ENCODE measurements at regions not wholly inside any gene's neighbourhood (a gene's known extent, or its start where the extent isn't known, plus 50 kb on each side); places are given as distances from the start of the nearest gene placed in this dataset.

- no peak for TF ChIP-seq ZNF670 (tag by site-specific recombination; IDR thresholded peaks at IDR 0.05; ENCODE audit: low read depth)
These were observed 392.0 kb downstream of the EFNA5 start (continued) for GRCh38 chr5:107278774-107279173.

GRCh38 chr5:107277485-107278125 is 393.1 kb downstream of the EFNA5 start:
- ChIA-PET CTCF (no interaction called here), POLR2A (no interaction called here)
- no peak overlapping the region for H3K4me3 ChIP-seq (ENCODE audit: low read depth, low read length)
- no peaks in the 10 kb centered on the region for H3K4me1 ChIP-seq (ENCODE audit: control insufficient read depth, insufficient read depth, low read length)
- H3K36me3 ChIP-seq (ENCODE audit: control insufficient read depth in 2 of 2, insufficient read depth in 1 of 2, low read length in 2 of 2) = no peaks in the 10 kb centered on the region
- no peaks in the 10 kb centered on the region for H3K9me3 ChIP-seq (ENCODE audit: control insufficient read depth, insufficient read depth, low read depth, low read length)
- no peak for TF ChIP-seq GLI2 (tag by site-specific recombination; IDR thresholded peaks at IDR 0.05; ENCODE audit: borderline replicate concordance, low read depth)
- no peak for TF ChIP-seq ZNF768 (tag by site-specific recombination; IDR thresholded peaks at IDR 0.05)
- no peak overlapping the region for H3K27ac ChIP-seq (ENCODE audit: extremely low read depth, low read depth, low read length)

GRCh38 chr5:107275333-107275732 is 395.4 kb downstream of the EFNA5 start:
- H3K9me3 ChIP-seq (ENCODE audit: control insufficient read depth, insufficient read depth, low read depth, low read length) = no peaks in the 10 kb centered on the region
- H3K4me1 ChIP-seq (ENCODE audit: control insufficient read depth, insufficient read depth, low read length) = no peaks in the 10 kb centered on the region
- POLR2A ChIA-PET = no interaction called here
- no peak overlapping the region for H3K4me3 ChIP-seq (ENCODE audit: low read depth, low read length)
- CTCF ChIA-PET = interaction anchor here (0.6 kb wide), 1 partner anchor 32 kb away, joined by 3 read pairs; no protein-coding TSS in a partner anchor
- TF ChIP-seq REPIN1 (tag by site-specific recombination; IDR thresholded peaks at IDR 0.05; ENCODE audit: low read depth) = no peak
- TF ChIP-seq ZNF670 (tag by site-specific recombination; IDR thresholded peaks at IDR 0.05; ENCODE audit: low read depth) = no peak
- TF ChIP-seq SCRT2 (tag by site-specific recombination; IDR thresholded peaks at IDR 0.05) = no peak
- TF ChIP-seq MYNN (tag by site-specific recombination; IDR thresholded peaks at IDR 0.05; ENCODE audit: borderline replicate concordance) = no peak
- no peak for TF ChIP-seq OVOL3 (tag by site-specific recombination; IDR thresholded peaks at IDR 0.05)
- no peak for TF ChIP-seq KLF8 (tag by site-specific recombination; IDR thresholded peaks at IDR 0.05)
- TF ChIP-seq ZNF610 (tag by site-specific recombination; IDR thresholded peaks at IDR 0.05; ENCODE audit: borderline replicate concordance) = no peak
- TF ChIP-seq, protein P1, sequence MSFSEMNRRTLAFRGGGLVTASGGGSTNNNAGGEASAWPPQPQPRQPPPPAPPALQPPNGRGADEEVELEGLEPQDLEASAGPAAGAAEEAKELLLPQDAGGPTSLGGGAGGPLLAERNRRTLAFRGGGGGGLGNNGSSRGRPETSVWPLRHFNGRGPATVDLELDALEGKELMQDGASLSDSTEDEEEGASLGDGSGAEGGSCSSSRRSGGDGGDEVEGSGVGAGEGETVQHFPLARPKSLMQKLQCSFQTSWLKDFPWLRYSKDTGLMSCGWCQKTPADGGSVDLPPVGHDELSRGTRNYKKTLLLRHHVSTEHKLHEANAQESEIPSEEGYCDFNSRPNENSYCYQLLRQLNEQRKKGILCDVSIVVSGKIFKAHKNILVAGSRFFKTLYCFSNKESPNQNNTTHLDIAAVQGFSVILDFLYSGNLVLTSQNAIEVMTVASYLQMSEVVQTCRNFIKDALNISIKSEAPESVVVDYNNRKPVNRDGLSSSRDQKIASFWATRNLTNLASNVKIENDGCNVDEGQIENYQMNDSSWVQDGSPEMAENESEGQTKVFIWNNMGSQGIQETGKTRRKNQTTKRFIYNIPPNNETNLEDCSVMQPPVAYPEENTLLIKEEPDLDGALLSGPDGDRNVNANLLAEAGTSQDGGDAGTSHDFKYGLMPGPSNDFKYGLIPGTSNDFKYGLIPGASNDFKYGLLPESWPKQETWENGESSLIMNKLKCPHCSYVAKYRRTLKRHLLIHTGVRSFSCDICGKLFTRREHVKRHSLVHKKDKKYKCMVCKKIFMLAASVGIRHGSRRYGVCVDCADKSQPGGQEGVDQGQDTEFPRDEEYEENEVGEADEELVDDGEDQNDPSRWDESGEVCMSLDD (tag by site-specific recombination; IDR thresholded peaks at IDR 0.05) = no peak
- no peak for TF ChIP-seq ZNF549 (tag by site-specific recombination; IDR thresholded peaks at IDR 0.05)
- TF ChIP-seq ZNF211 (tag by site-specific recombination; IDR thresholded peaks at IDR 0.05; ENCODE audit: low read depth) = no peak
- TF ChIP-seq, protein P2, sequence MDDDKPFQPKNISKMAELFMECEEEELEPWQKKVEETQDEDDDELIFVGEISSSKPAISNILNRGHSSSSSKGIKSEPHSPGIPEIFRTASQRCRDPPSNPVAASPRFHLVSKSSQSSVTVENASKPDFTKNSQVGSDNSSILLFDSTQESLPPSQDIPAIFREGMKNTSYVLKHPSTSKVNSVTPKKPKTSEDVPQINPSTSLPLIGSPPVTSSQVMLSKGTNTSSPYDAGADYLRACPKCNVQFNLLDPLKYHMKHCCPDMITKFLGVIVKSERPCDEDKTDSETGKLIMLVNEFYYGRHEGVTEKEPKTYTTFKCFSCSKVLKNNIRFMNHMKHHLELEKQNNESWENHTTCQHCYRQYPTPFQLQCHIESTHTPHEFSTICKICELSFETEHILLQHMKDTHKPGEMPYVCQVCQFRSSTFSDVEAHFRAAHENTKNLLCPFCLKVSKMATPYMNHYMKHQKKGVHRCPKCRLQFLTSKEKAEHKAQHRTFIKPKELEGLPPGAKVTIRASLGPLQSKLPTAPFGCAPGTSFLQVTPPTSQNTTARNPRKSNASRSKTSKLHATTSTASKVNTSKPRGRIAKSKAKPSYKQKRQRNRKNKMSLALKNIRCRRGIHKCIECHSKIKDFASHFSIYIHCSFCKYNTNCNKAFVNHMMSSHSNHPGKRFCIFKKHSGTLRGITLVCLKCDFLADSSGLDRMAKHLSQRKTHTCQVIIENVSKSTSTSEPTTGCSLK (tag by site-specific recombination; IDR thresholded peaks at IDR 0.05) = no peak
- no peak for TF ChIP-seq ZFHX2 (tag by site-specific recombination; conservative IDR thresholded peaks at IDR 0.05)
- no peak for TF ChIP-seq ZNF175 (tag by site-specific recombination; IDR thresholded peaks at IDR 0.05)
- no peak for TF ChIP-seq ZNF362 (tag by site-specific recombination; IDR thresholded peaks at IDR 0.05)
- no peak for TF ChIP-seq ZFP3 (tag by site-specific recombination; IDR thresholded peaks at IDR 0.05; ENCODE audit: low read depth)
- no peak for TF ChIP-seq ZNF514 (tag by site-specific recombination; IDR thresholded peaks at IDR 0.05)
- no peaks in the 10 kb centered on the region for H3K36me3 ChIP-seq (ENCODE audit: control insufficient read depth in 2 of 2, insufficient read depth in 1 of 2, low read length in 2 of 2)
- H3K27ac ChIP-seq (ENCODE audit: extremely low read depth, low read depth, low read length) = no peak overlapping the region

Data from HEK293 (cell line).